ENCODE measurements at regions not wholly inside any gene's neighbourhood (a gene's known extent, or its start where the extent isn't known, plus 50 kb on each side); places are given as distances from the start of the nearest gene placed in this dataset.

DNA sequence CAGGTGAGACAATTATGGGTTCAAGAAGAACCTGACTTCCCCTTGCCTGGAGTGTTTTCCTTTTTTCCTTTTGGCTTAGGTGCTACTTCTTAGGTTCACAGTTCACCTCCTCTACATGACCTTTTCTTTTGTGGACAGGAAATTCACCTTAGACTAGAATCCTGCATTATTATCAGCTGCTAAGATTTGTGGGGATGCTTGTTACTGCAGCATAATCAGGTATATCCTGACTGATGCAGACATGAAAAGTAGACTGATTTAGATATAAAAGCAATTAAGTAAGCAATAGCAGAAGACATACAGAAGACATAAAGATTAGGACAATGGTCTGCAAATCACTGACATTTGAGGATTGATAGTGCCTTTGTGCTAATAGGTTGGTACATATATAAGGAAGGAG is 168.3 kb downstream of the SALL1 start:
- no peaks in the 10 kb centered on the region for H3K4me1 Mint-ChIP-seq
- peaks cover 0 to 12% (median 12%) of the 10 kb centered on the region in 3 donors for H3K27me3 Mint-ChIP-seq
- no peaks in the 10 kb centered on the region for H3K36me3 Mint-ChIP-seq
- no peak for DNase-seq
- ATAC-seq (ENCODE audit: low read depth in 2 of 2): no peak
- H3K4me3 Mint-ChIP-seq: no peak overlapping the region
- H3K9me3 Mint-ChIP-seq: peaks cover 0 to 18% (median 7%) of the 10 kb centered on the region in 7 donors
- H3K27ac Mint-ChIP-seq: no peak overlapping the region

DNA sequence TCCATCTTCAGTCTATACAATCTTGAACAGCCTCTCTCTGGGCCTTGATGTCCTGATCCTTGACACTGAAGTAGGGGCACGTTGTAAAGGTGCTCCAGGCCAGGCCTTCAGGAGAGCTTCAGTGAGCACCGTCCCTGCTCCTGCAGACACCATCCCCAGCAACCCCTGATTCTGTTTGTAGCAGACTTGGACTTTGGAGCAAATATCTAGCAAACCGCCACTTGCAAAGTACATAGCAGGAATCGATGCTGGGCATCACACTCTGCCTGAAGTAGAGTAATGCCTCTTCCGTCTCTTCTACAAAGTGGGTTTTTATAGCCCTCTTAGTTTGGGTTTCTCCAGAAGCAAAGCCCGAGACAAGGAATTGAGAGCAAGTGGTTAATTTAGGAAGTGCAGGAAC is 169.1 kb downstream of the SALL1 start:
- no peaks in the 10 kb centered on the region for H3K4me1 Mint-ChIP-seq
- H3K9me3 Mint-ChIP-seq: peaks cover 0 to 18% (median 5%) of the 10 kb centered on the region in 7 donors
- DNase-seq: no peak
- H3K27ac Mint-ChIP-seq: no peak overlapping the region
- H3K4me3 Mint-ChIP-seq: no peak overlapping the region
- ATAC-seq (ENCODE audit: low read depth in 2 of 2): no peak
- H3K27me3 Mint-ChIP-seq: peaks cover 0 to 13% (median 12%) of the 10 kb centered on the region in 3 donors
- H3K36me3 Mint-ChIP-seq: no peaks in the 10 kb centered on the region

DNA sequence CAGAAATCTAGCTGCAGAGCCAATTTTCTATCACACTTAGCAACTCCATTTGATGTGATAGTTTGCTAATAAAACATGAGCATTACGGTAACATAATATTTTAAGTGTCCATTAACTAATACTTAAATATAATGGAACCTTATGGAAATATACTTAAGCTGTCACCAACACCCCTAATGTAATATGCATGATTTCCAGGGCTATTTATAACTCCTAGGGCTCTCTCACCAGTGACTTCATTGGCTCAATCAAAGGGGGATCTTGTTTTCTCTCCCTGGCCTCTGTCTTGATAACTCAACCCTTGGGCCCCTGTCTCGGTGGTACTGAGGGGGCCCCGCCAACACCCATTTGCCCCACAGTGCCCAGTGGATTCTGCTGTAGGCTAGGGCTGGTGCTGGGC is 170.4 kb downstream of the SALL1 start:
- Mint-ChIP-seq H3K4me3 (no peak overlapping the region), H3K4me1 (no peaks in the 10 kb centered on the region), H3K9me3 (peaks cover 0 to 18% (median 5%) of the 10 kb centered on the region in 7 donors), H3K27ac (no peak overlapping the region), H3K27me3 (peaks cover 10 to 17% (median 12%) of the 10 kb centered on the region in 3 donors), H3K36me3 (no peaks in the 10 kb centered on the region)
- ATAC-seq (ENCODE audit: low read depth in 2 of 2): no peak
- DNase-seq: no peak

DNA sequence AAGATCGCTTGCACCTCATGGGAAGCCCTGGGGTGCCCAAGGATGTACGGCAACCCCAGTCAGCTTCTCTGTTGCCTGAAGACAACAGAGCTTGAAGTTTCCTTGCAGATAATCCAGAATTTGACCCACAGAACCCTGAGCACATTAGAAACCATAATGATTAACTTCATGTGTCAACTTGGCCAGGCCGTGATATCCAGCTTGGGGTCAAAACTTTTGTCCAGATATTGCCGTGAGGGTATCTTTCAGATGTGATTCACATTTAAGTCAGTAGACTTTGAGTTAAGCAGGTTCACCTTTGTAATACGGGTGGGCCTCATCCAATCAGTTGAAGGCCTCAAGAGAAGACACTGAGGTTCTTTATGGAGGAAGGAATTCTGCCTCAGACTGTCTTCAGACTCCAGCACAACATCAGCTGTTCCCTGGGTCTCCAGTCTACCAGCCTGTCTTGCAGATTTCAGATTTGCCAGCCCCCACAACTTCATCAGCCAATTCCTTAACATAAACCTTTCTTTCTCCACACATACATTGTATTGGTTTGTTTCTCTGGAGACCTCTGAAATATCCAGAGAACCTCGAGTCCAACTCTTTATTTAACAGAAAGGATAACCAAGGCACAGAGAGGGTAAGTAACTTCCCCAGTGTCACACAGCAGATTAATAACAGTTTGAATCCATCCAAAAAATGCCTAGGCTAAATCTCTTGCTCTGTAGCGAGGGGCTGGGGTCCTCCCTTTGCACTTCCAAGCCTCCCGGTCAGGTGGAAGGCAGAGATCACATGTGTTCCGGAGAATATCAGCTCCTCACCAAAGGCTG is 171.1 kb downstream of the SALL1 start:
- Mint-ChIP-seq H3K36me3 (no peaks in the 10 kb centered on the region), H3K9me3 (peaks cover 0 to 18% (median 5%) of the 10 kb centered on the region in 7 donors), H3K4me3 (no peak overlapping the region), H3K4me1 (peaks cover 0 to 2% (median 0%) of the 10 kb centered on the region in 3 donors), H3K27me3 (peaks cover 12 to 17% (median 17%) of the 10 kb centered on the region in 3 donors), H3K27ac (no peak overlapping the region)
- no peak for DNase-seq
- ATAC-seq (ENCODE audit: low read depth in 2 of 2): no peak

DNA sequence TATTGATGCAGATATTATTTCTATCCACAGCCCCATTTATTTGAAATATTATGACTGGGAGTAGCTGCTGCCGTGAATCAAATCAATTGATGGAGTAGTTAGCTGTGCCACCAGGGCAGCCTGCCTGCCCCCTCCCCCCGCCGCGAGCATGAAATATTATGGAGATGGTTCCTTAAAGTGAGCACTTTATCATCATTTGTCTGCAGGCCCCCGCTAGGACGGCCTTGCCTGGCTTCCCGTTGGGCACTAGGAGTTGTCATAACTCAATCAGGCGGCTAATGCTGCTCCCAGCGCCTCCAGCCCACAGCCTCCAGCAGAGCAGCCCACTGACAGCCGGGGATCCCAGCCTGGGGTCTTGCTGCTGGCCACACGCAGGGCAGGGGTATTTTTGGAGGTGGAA is 173.9 kb downstream of the SALL1 start:
- Mint-ChIP-seq H3K27ac (no peak overlapping the region), H3K27me3 (peaks cover 12 to 24% (median 19%) of the 10 kb centered on the region in 3 donors), H3K9me3 (peaks cover 0 to 13% (median 2%) of the 10 kb centered on the region in 7 donors), H3K4me1 (peaks cover 0 to 12% (median 7%) of the 10 kb centered on the region in 3 donors), H3K36me3 (no peaks in the 10 kb centered on the region), H3K4me3 (no peak overlapping the region)
- DNase-seq (no peak), ATAC-seq (ENCODE audit: low read depth in 2 of 2) (no peak)

DNA sequence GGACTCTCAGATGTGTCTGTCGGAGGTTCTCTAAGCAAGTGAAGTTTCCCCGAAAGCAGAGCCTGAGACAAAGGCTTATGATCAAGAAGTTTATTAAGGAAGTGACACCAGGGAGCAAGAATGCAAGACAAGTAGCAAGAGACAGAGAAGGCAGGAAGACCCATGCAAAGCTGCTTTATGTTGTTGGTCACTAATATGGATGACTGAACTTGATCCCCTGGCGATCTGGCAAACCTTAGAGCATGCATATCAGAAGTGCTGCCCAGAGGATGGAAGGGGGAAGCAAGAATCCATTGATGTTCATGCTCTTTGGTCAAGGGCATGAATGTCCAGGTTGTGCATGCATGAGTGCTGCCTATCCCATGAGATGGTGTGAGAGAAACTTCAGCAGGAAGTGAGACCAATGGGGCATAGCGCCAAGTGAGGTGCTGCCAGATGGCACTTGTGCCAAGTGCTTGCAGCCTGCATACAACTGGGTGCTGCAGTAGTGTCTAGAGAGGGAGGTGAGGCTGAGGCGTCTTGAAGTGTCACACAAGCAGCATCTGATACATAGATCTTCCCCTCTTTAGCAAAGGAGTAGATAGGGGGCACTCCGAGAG is 176.5 kb downstream of the SALL1 start:
- Mint-ChIP-seq H3K4me3 (no peak overlapping the region), H3K27ac (no peak overlapping the region), H3K36me3 (no peaks in the 10 kb centered on the region), H3K27me3 (peaks cover 8 to 25% (median 13%) of the 10 kb centered on the region in 3 donors), H3K4me1 (peaks cover 0 to 12% (median 7%) of the 10 kb centered on the region in 3 donors), H3K9me3 (peaks cover 0 to 9% (median 3%) of the 10 kb centered on the region in 7 donors)
- ATAC-seq (ENCODE audit: low read depth in 2 of 2) (no peak), DNase-seq (no peak)

DNA sequence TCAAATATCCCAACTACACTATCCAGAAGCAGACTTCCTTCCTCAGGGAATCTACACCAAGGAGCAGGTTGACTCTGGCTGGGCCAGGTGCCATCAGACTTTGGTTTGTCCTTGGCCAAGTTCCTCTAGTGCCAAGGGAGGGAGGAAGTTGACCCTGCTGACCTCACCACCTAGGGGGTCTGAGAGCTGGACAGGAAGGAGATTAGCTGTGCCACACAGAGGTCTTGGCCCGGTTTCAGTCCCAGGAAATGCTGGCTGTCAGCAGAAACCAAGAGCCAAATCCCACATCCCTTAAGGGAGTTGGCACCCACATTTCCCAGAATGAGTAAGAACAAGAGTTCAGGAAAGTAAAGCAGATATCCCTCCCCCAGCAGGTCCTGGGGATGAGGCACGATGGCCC is 178.2 kb downstream of the SALL1 start:
- peaks cover 8 to 25% (median 13%) of the 10 kb centered on the region in 3 donors for H3K27me3 Mint-ChIP-seq
- no peaks in the 10 kb centered on the region for H3K36me3 Mint-ChIP-seq
- no peak overlapping the region for H3K27ac Mint-ChIP-seq
- no peak overlapping the region for H3K4me3 Mint-ChIP-seq
- peaks cover 0 to 9% (median 4%) of the 10 kb centered on the region in 7 donors for H3K9me3 Mint-ChIP-seq
- DNase-seq: no peak
- ATAC-seq (ENCODE audit: low read depth in 2 of 2): no peak
- peaks cover 0 to 12% (median 7%) of the 10 kb centered on the region in 3 donors for H3K4me1 Mint-ChIP-seq

DNA sequence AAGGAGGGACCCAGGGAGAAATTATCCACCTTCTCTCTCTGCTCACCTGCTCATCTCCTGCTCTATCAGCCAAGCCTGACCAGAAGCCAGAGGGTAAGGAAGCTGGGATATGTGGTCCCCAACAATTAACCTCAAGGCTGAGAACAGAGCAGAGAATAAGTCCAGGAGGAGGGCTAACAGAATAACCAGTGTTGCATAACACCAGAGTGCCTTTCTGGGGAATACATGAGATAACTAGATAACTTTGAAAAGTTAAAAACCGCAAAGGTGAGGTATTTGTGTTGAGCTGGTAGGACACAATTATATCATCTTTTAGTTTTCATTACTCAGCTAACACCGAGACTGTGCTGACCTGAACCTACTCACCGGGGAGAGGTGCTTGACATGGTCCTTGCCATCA is 180.8 kb downstream of the SALL1 start:
- Mint-ChIP-seq H3K27me3 (peaks cover 8 to 18% (median 14%) of the 10 kb centered on the region in 3 donors), H3K27ac (no peak overlapping the region), H3K36me3 (no peaks in the 10 kb centered on the region), H3K4me3 (no peak overlapping the region), H3K9me3 (peaks cover 0 to 9% (median 4%) of the 10 kb centered on the region in 7 donors), H3K4me1 (peaks cover 0 to 12% (median 7%) of the 10 kb centered on the region in 3 donors)
- ATAC-seq (ENCODE audit: low read depth in 2 of 2) (no peak), DNase-seq (no peak)

DNA sequence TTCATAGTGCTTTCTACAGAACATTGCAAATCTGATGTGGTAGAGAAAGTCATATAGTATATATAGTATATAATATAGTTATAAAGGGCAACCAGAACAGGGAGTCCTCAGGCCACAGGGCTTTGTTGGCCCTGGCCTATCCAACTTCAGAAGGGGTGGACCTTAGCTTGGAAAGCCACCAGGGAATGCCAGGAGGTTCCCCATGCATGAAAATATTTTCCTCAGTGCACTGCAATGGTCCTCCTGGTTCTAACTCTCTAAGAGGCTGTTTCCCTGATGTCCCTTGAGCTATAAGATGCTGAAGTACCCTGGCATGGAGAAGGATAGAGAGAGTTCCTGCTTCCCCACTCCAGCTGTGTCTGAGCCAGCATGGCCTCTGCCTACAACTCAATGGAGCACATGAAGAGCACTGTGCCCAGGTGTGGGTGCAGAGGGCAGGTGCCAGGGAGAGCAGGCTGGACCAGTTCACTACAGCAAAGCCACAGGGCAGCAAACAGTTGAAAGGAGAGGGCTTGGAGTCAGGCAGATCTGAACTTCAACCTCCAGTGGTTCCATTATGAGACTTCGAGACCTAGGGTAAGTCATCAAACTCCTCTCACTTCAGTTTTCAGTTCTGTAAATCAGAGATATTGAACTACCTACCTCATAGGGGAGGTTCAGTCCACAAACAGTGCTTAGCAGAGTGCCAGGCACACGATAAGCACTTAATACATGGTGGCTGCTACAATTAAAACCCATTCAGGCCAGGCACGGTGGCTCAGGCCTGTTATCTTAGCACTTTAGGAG is 183.1 kb downstream of the SALL1 start:
- DNase-seq (no peak), ATAC-seq (ENCODE audit: low read depth in 2 of 2) (no peak)
- peaks cover 5 to 15% (median 7%) of the 10 kb centered on the region in 3 donors for H3K27me3 Mint-ChIP-seq
- H3K4me3 Mint-ChIP-seq: no peak overlapping the region
- peaks cover 0 to 9% (median 4%) of the 10 kb centered on the region in 7 donors for H3K9me3 Mint-ChIP-seq
- H3K4me1 Mint-ChIP-seq: no peaks in the 10 kb centered on the region
- H3K36me3 Mint-ChIP-seq: no peaks in the 10 kb centered on the region
- H3K27ac Mint-ChIP-seq: no peak overlapping the region

DNA sequence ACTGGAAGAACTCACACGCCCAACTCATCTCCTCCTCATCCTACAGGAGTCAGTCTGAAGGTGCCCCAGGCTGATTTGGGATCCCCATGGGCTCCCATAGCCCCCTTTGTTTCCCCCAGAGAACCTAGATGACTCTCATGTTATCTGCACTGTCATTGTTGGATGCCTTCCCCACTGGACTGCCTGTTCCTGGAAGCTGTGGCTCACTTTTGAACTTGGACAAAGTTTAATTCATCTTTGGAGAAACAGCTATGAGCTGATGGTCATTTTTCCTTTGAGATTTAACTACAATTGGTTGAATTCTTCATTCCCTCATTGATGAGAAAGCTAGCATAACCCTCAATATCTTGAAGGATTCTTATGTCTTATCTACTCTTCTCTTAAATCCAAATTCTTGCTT is 186.6 kb downstream of the SALL1 start:
- Mint-ChIP-seq H3K4me3 (no peak overlapping the region), H3K4me1 (no peaks in the 10 kb centered on the region), H3K27ac (no peak overlapping the region), H3K36me3 (no peaks in the 10 kb centered on the region), H3K27me3 (peaks cover 0 to 15% (median 7%) of the 10 kb centered on the region in 3 donors), H3K9me3 (peaks cover 0 to 2% (median 0%) of the 10 kb centered on the region in 7 donors)
- ATAC-seq (ENCODE audit: low read depth in 2 of 2): no peak
- no peak for DNase-seq

DNA sequence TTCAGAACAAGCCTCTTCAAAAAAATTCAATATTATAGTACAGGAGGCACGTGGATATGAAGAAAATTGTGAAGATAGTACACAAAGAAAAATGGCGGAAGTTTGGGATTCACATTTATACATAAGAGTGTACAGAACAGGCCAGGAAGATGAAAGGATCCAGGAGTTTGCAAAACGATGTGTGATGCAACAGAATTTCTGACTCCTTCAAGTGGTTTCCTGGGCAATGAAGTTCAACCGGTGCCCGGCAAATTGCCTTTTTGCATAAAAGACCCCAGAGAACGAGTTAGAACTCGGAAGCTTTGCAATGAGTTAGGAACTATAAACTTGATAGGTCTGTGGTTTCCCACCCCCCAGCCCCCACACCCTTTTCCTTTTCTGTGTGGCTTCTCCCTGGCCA is 189.1 kb downstream of the SALL1 start:
- ATAC-seq (ENCODE audit: low read depth in 2 of 2): no peak
- no peaks in the 10 kb centered on the region for H3K36me3 Mint-ChIP-seq
- no peak overlapping the region for H3K4me3 Mint-ChIP-seq
- H3K9me3 Mint-ChIP-seq: peaks cover 0 to 2% (median 0%) of the 10 kb centered on the region in 7 donors
- H3K4me1 Mint-ChIP-seq: no peaks in the 10 kb centered on the region
- peaks cover 0 to 14% (median 5%) of the 10 kb centered on the region in 3 donors for H3K27me3 Mint-ChIP-seq
- H3K27ac Mint-ChIP-seq: no peak overlapping the region
- no peak for DNase-seq

DNA sequence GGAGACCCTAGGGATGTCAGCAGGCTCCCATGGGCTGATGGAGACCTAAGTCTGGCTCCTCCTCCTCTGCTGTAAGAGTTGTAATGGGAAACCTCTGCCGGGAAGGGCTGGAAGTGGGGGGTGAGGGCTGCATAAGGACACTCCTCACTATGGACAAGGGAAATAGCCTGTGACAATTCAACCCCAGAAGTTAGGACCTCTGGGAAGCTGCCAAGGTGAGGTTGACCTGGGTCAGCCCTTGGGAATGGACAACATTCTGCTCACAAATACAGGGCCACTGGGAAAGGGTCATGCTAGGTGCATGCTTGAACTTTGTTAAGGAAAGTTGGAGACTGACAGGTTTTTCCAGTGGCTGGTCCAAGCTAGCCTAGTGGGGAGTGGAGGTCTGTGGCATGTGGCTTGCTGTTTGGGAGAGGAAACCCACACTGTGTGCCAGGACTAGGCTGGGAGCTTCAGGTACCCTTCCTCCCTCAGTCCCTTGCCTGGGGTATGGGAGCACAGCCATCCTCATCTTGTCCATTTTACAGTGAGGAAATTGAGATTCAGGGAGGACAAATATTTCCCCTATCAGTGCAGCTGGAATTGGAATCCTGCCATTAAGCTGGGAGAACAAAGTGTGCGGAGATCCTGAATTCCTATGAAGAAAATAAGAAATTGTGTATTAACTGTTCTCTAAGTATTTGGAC is 190.4 kb downstream of the SALL1 start:
- no peaks in the 10 kb centered on the region for H3K36me3 Mint-ChIP-seq
- no peak overlapping the region for H3K4me3 Mint-ChIP-seq
- DNase-seq (no peak), ATAC-seq (ENCODE audit: low read depth in 2 of 2) (no peak)
- no peaks in the 10 kb centered on the region for H3K4me1 Mint-ChIP-seq
- H3K27ac Mint-ChIP-seq: no peak overlapping the region
- H3K9me3 Mint-ChIP-seq: peaks cover 0 to 2% (median 0%) of the 10 kb centered on the region in 7 donors
- peaks cover 0 to 9% (median 0%) of the 10 kb centered on the region in 3 donors for H3K27me3 Mint-ChIP-seq

DNA sequence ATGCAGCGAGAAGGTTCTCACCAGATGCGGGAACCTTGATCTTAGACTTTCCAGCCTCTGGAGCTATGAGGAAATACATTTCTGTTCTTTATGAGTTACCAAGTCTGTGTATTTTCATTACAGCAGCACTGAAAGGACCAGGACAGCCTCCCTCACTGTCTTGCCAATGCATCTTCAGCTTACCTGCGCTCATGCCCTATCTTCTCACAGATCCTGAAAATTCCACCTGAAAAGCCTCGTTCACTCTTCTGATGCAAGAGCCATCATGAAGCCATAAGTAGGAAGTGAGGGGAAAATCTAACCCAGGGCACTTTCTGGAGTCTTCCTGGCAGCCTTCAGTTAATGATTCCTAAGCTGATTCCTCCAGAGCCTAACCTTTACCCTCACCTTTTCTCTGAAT is 194.0 kb downstream of the SALL1 start:
- DNase-seq: no peak
- peaks cover 0 to 9% (median 6%) of the 10 kb centered on the region in 3 donors for H3K27me3 Mint-ChIP-seq
- H3K4me1 Mint-ChIP-seq: no peaks in the 10 kb centered on the region
- no peaks in the 10 kb centered on the region for H3K36me3 Mint-ChIP-seq
- H3K9me3 Mint-ChIP-seq: peaks cover 0 to 2% (median 0%) of the 10 kb centered on the region in 7 donors
- no peak overlapping the region for H3K27ac Mint-ChIP-seq
- no peak for ATAC-seq (ENCODE audit: low read depth in 2 of 2)
- H3K4me3 Mint-ChIP-seq: no peak overlapping the region
